Mesenchymal stem cell (in vitro differentiated cells and primary cell): ENCODE measurements at regions not wholly inside any gene's neighbourhood (a gene's known extent, or its start where the extent isn't known, plus 50 kb on each side); places are given as distances from the start of the nearest gene placed in this dataset.

ENCODE experiments used
- DNase-seq: peaks from one replicate; pipeline ENCODE4 v3.0.0-alpha.2; 2013
- H2AFZ ChIP-seq: one replicate; pipeline ENCODE4 v1.6.1; 2013; ENCODE audit warnings: low read depth, mild to moderate bottlenecking, control low read depth, inconsistent platforms, low read length, moderate library complexity
- H2AK5ac ChIP-seq: 2 replicates; pipeline ENCODE4 v1.6.1; 2013; ENCODE audit warnings: low read length, moderate library complexity, mild to moderate bottlenecking, inconsistent platforms; ENCODE audit not compliant: severe bottlenecking
- H2BK120ac ChIP-seq: one replicate; pipeline ENCODE4 v1.6.1; 2013; ENCODE audit warnings: low read depth, mild to moderate bottlenecking, inconsistent platforms, low read length, moderate library complexity
- H2BK12ac ChIP-seq, 2 experiments: one replicate each; pipeline ENCODE4 v1.6.1; 2013; ENCODE audit warnings: inconsistent platforms in 2 of 2, low read length in 2 of 2, mild to moderate bottlenecking in 2 of 2, moderate library complexity in 2 of 2, control low read depth in 1 of 2
- H2BK15ac ChIP-seq: one replicate; pipeline ENCODE4 v1.6.1; 2013; ENCODE audit warnings: mild to moderate bottlenecking, low read depth, inconsistent platforms; ENCODE audit not compliant: poor library complexity, severe bottlenecking
- H2BK5ac ChIP-seq: 2 replicates; pipeline ENCODE4 v1.6.1; 2013; ENCODE audit warnings: low read depth, mild to moderate bottlenecking, low read length, control low read depth, inconsistent platforms; ENCODE audit not compliant: poor library complexity, severe bottlenecking
- H3K14ac ChIP-seq, 2 experiments: one replicate each; pipeline ENCODE4 v1.6.1; 2013; ENCODE audit warnings: inconsistent platforms in 2 of 2, low read length in 2 of 2, control low read depth in 1 of 2, mild to moderate bottlenecking in 1 of 2, moderate library complexity in 1 of 2
- H3K18ac ChIP-seq, 2 experiments: one replicate each; pipeline ENCODE4 v1.6.1; 2013; ENCODE audit warnings: inconsistent platforms in 2 of 2, low read length in 2 of 2, control low read depth in 1 of 2, low read depth in 1 of 2, mild to moderate bottlenecking in 1 of 2
- H3K23ac ChIP-seq, 2 experiments: one replicate each; pipeline ENCODE4 v1.6.1; 2013; ENCODE audit warnings: inconsistent platforms in 2 of 2, low read length in 2 of 2, mild to moderate bottlenecking in 2 of 2, moderate library complexity in 2 of 2, control low read depth in 1 of 2
- H3K27ac ChIP-seq: 2 replicates; pipeline ENCODE4 v1.5.1; 2013; ENCODE audit warnings: mild to moderate bottlenecking, moderate library complexity, low read length, control low read depth, inconsistent platforms; ENCODE audit not compliant: poor library complexity, severe bottlenecking
- H3K27me3 ChIP-seq, 2 experiments: 2 replicates each; pipeline versions ENCODE4 v1.6.1 to v1.7.0; 2013; ENCODE audit warnings: low read length in 2 of 2, mild to moderate bottlenecking in 2 of 2, moderate library complexity in 2 of 2, control low read depth in 1 of 2, inconsistent platforms in 1 of 2; ENCODE audit not compliant: control insufficient read depth in 1 of 2, insufficient read depth in 1 of 2
- H3K36me3 ChIP-seq, 2 experiments: 2 replicates each; pipeline versions ENCODE4 v1.6.1 to v1.7.0; 2013; ENCODE audit warnings: low read length in 2 of 2, control low read depth in 1 of 2, inconsistent platforms in 1 of 2, low read depth in 1 of 2, mild to moderate bottlenecking in 1 of 2; ENCODE audit not compliant: insufficient read depth in 2 of 2, control insufficient read depth in 1 of 2
- H3K4ac ChIP-seq, 2 experiments: one replicate each; pipeline ENCODE4 v1.6.1; 2013; ENCODE audit warnings: inconsistent platforms in 2 of 2, low read length in 2 of 2, mild to moderate bottlenecking in 2 of 2, moderate library complexity in 2 of 2, control low read depth in 1 of 2, low read depth in 1 of 2
- H3K4me1 ChIP-seq: 2 replicates; pipeline ENCODE4 v1.6.1; 2013; ENCODE audit warnings: low read depth, low read length, control low read depth; ENCODE audit not compliant: control insufficient read depth, insufficient read depth
- H3K4me2 ChIP-seq: 2 replicates; pipeline ENCODE4 v1.6.1; 2013; ENCODE audit warnings: low read length, mild to moderate bottlenecking, inconsistent platforms; ENCODE audit not compliant: poor library complexity, severe bottlenecking
- H3K4me3 ChIP-seq, 2 experiments: 2 replicates each; pipeline versions ENCODE4 v1.5.1 to v1.7.0; 2013; ENCODE audit warnings: low read length in 2 of 2, mild to moderate bottlenecking in 2 of 2, control low read depth in 1 of 2, low read depth in 1 of 2; ENCODE audit not compliant: insufficient read depth in 1 of 2
- H3K79me1 ChIP-seq: replicated peaks from 2 replicates; pipeline ENCODE4 v1.6.1; 2013; ENCODE audit warnings: mild to moderate bottlenecking, control low read depth, low read length, inconsistent platforms; ENCODE audit not compliant: poor library complexity, severe bottlenecking
- H3K9ac ChIP-seq: 2 replicates; pipeline ENCODE4 v1.7.0; 2013; ENCODE audit warnings: mild to moderate bottlenecking, low read length, moderate library complexity
- H3K9me3 ChIP-seq: 2 replicates; pipeline ENCODE4 v1.7.0; 2013; ENCODE audit warnings: mild to moderate bottlenecking, low read length; ENCODE audit not compliant: control insufficient read depth
- H4K8ac ChIP-seq: one replicate; pipeline ENCODE4 v1.6.1; 2013; ENCODE audit warnings: inconsistent platforms, mild to moderate bottlenecking, low read length, moderate library complexity
- H4K91ac ChIP-seq: one replicate; pipeline ENCODE4 v1.6.1; 2013; ENCODE audit warnings: mild to moderate bottlenecking, low read length, inconsistent platforms
- WGBS: methylation state at CpG from one replicate; pipeline ENCODE4 v1.1.7; 2013; ENCODE audit warnings: mixed read lengths; 5-methylcytosine and 5-hydroxymethylcytosine counted together

- Histone ChIP-seq H2BK5ac (no peak overlapping the region), H3K36me3 (no peaks in the 10 kb centered on the region), H3K79me1 (no peaks in the 10 kb centered on the region), H3K23ac (no peak overlapping the region), H2BK12ac (no peak overlapping the region), H3K18ac (no peak overlapping the region), H3K9ac (no peak overlapping the region), H3K27me3 (peaks cover 0 to 3% of the 10 kb centered on the region in 2 experiments), H3K4me2 (no peak overlapping the region), H3K27ac (no peak overlapping the region), H3K4me1 (no peaks in the 10 kb centered on the region), H3K4me3 (no peak overlapping the region), H3K4ac (no peak overlapping the region), H3K9me3 (peaks cover 3% of the 10 kb centered on the region), H3K14ac (no peak overlapping the region), H4K8ac (no peak overlapping the region), H2AK5ac (no peak overlapping the region), H2BK120ac (no peak overlapping the region), H4K91ac (no peak overlapping the region), H2BK15ac (no peak overlapping the region), H2AFZ (no peak overlapping the region)
- WGBS = 54% methylated on average over 3 of the region's 3 CpGs
- no peak for DNase-seq
Observed at GRCh38 chrX:22429704-22430103, 157.0 kb downstream of the CBLL2 start.

- Histone ChIP-seq H2AK5ac (no peak overlapping the region), H3K23ac (no peak overlapping the region), H3K36me3 (no peaks in the 10 kb centered on the region), H3K4me2 (no peak overlapping the region), H2BK5ac (no peak overlapping the region), H2BK12ac (no peak overlapping the region), H2BK15ac (no peak overlapping the region), H3K4me3 (no peak overlapping the region), H3K27me3 (peaks cover 0 to 3% of the 10 kb centered on the region in 2 experiments), H3K4ac (no peak overlapping the region), H3K79me1 (no peaks in the 10 kb centered on the region), H2BK120ac (no peak overlapping the region), H2AFZ (no peak overlapping the region), H3K4me1 (no peaks in the 10 kb centered on the region), H3K27ac (no peak overlapping the region), H3K14ac (no peak overlapping the region), H3K9ac (no peak overlapping the region), H3K9me3 (peaks cover 3% of the 10 kb centered on the region), H4K8ac (no peak overlapping the region), H3K18ac (no peak overlapping the region), H4K91ac (no peak overlapping the region)
- WGBS = 75% methylated on average over 3 of the region's 5 CpGs
- DNase-seq = no peak
Observed at GRCh38 chrX:22430701-22431100, 158.0 kb downstream of the CBLL2 start.

DNA sequence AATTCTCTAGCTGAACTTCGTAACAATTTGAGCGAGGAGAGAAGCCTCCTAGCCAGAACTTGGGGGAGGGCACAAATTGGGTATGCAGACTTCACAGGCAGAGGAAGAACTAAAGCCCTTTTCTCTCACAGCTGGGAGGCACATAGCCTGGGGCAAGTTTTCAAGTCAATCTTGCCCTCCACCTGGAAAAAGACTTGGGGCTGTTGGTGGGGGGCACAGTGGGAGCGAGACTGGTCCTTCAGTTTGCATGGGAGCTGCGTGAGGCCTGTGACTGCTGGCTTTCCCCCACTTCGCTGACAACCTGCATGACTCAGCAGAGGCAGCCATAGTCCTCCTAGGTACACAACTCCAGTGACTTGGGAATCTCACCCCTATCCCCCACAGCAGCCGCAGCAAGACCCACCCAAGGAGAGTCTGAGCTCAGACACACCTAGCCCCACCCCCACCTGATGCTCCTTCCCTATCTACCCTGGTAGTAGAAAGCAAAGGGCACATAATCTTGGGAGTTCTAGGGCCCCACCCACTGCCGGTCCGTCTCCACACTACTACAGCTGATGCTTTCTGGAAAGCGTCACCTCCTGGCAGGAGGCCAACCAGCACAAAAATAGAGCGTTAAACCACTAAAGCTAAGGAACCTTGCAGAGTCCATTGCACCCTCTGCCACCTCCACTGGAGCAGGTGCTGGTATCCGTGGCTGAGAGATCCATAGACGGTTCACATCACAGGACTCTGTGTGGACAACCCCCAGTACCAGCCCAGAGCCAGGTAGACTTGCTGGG lies 160.8 kb downstream of the CBLL2 start:
- no peak for DNase-seq
- Histone ChIP-seq H3K4me1 (no peaks in the 10 kb centered on the region), H3K36me3 (no peaks in the 10 kb centered on the region), H2BK120ac (no peak overlapping the region), H3K27me3 (peaks cover 0 to 3% of the 10 kb centered on the region in 2 experiments), H3K4ac (no peak overlapping the region), H4K91ac (no peak overlapping the region), H3K79me1 (no peaks in the 10 kb centered on the region), H2AK5ac (no peak overlapping the region), H2BK12ac (no peak overlapping the region), H3K9ac (no peak overlapping the region), H3K23ac (no peak overlapping the region), H3K18ac (no peak overlapping the region), H3K4me2 (no peak overlapping the region), H3K14ac (no peak overlapping the region), H2BK15ac (no peak overlapping the region), H3K4me3 (no peak overlapping the region), H4K8ac (no peak overlapping the region), H2AFZ (no peak overlapping the region), H2BK5ac (no peak overlapping the region), H3K9me3 (no peaks in the 10 kb centered on the region), H3K27ac (no peak overlapping the region)
- WGBS = 84% methylated on average over 9 of the region's 12 CpGs

GRCh38 chrX:22445880-22446279 lies 173.2 kb downstream of the CBLL2 start:
- Histone ChIP-seq H2BK15ac (no peak overlapping the region), H3K4me2 (no peak overlapping the region), H3K18ac (no peak overlapping the region), H4K8ac (no peak overlapping the region), H4K91ac (no peak overlapping the region), H3K9ac (no peak overlapping the region), H2AFZ (no peak overlapping the region), H2BK5ac (no peak overlapping the region), H3K4ac (no peak overlapping the region), H2BK12ac (no peak overlapping the region), H3K14ac (no peak overlapping the region), H3K79me1 (no peaks in the 10 kb centered on the region), H2BK120ac (no peak overlapping the region), H3K27ac (no peak overlapping the region), H3K36me3 (no peaks in the 10 kb centered on the region), H3K4me1 (no peaks in the 10 kb centered on the region), H3K9me3 (peaks cover 2% of the 10 kb centered on the region), H2AK5ac (no peak overlapping the region), H3K23ac (no peak overlapping the region), H3K4me3 (no peak overlapping the region), H3K27me3 (no peaks in the 10 kb centered on the region)
- no CpG with 5 or more reads among the region's 1 CpG for WGBS
- no peak for DNase-seq
